ENCODE measurements at regions not wholly inside any gene's neighbourhood (a gene's known extent, or its start where the extent isn't known, plus 50 kb on each side); places are given as distances from the start of the nearest gene placed in this dataset.

- Histone ChIP-seq H3K4me3 (ENCODE audit: low read length, poor library complexity, severe bottlenecking) (no peak overlapping the region), H3K79me2 (ENCODE audit: insufficient read depth, low read length) (no peaks in the 10 kb centered on the region), H2AFZ (ENCODE audit: low read length) (no peak overlapping the region), H4K20me1 (ENCODE audit: insufficient read depth, low read length, poor library complexity, severe bottlenecking) (no peaks in the 10 kb centered on the region), H3K4me1 (ENCODE audit: insufficient read depth, low read length, poor library complexity, severe bottlenecking) (no peaks in the 10 kb centered on the region), H3K36me3 (ENCODE audit: insufficient read depth, low read length) (no peaks in the 10 kb centered on the region), H3K9ac (ENCODE audit: low read depth, low read length, poor library complexity, severe bottlenecking) (no peak overlapping the region), H3F3A (ENCODE audit: low read depth) (no peaks in the 10 kb centered on the region), H3K4me2 (ENCODE audit: low read depth, low read length, poor library complexity, severe bottlenecking) (no peak overlapping the region), H3K27me3 (ENCODE audit: insufficient read depth, low read length, poor library complexity, severe bottlenecking) (no peaks in the 10 kb centered on the region), H3K9me3 (ENCODE audit: insufficient read depth, low read depth, low read length) (no peaks in the 10 kb centered on the region), H3K9me2 (replicated peaks; ENCODE audit: low read depth, low read length) (no peaks in the 10 kb centered on the region)
- TF ChIP-seq EZH2phosphoT487 (IDR thresholded peaks at IDR 0.05; ENCODE audit: borderline replicate concordance) = no peak
- TF ChIP-seq, protein P1, sequence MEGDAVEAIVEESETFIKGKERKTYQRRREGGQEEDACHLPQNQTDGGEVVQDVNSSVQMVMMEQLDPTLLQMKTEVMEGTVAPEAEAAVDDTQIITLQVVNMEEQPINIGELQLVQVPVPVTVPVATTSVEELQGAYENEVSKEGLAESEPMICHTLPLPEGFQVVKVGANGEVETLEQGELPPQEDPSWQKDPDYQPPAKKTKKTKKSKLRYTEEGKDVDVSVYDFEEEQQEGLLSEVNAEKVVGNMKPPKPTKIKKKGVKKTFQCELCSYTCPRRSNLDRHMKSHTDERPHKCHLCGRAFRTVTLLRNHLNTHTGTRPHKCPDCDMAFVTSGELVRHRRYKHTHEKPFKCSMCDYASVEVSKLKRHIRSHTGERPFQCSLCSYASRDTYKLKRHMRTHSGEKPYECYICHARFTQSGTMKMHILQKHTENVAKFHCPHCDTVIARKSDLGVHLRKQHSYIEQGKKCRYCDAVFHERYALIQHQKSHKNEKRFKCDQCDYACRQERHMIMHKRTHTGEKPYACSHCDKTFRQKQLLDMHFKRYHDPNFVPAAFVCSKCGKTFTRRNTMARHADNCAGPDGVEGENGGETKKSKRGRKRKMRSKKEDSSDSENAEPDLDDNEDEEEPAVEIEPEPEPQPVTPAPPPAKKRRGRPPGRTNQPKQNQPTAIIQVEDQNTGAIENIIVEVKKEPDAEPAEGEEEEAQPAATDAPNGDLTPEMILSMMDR (conservative IDR thresholded peaks at IDR 0.05; ENCODE audit: low read length) = no peak
Observed at GRCh38 chr1:47593013-47593568, 155.2 kb downstream of the FOXD2 start.

DNA sequence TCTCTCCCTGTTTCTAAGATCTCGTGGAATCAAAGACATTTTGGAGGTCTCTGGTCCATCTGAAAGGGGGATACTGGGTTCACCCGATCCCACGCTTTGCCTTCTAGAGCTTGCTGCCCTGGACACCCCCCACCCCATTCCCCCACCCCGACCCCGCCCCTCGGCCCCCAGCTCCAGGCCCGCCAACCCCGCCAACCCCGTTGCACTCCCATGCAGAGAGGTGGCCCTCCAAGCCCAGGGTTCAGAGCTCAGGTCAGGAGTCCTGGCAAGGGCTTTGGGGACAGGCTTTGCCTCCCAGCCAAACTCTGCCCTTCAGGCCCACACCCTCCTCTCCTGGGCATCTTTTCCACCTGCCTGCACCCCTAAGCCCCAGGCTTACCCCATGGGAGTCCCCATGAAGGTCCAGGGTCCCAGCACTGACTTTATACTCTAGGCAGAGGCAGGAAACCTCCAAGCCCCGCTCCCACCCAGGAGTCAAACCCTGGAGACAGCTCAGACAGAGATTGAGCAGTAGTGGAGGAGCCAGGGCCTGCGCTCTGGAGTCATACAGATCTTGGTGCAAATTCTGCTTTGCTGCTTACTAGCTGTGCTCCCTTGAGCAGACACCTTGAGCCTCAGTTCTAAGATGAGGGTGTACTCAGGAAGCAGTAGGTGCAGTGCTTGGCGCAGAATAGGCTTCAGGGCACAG is 155.9 kb downstream of the FOXD2 start:
- no peaks in the 10 kb centered on the region for H3K36me3 ChIP-seq (ENCODE audit: insufficient read depth, low read length)
- H3K4me1 ChIP-seq (ENCODE audit: insufficient read depth, low read length, poor library complexity, severe bottlenecking) = no peaks in the 10 kb centered on the region
- H3K79me2 ChIP-seq (ENCODE audit: insufficient read depth, low read length) = no peaks in the 10 kb centered on the region
- H3K4me2 ChIP-seq (ENCODE audit: low read depth, low read length, poor library complexity, severe bottlenecking) = no peak overlapping the region
- H3K9me3 ChIP-seq (ENCODE audit: insufficient read depth, low read depth, low read length) = no peaks in the 10 kb centered on the region
- no peaks in the 10 kb centered on the region for H4K20me1 ChIP-seq (ENCODE audit: insufficient read depth, low read length, poor library complexity, severe bottlenecking)
- no peak overlapping the region for H2AFZ ChIP-seq (ENCODE audit: low read length)
- no peaks in the 10 kb centered on the region for H3F3A ChIP-seq (ENCODE audit: low read depth)
- no peaks in the 10 kb centered on the region for H3K27me3 ChIP-seq (ENCODE audit: insufficient read depth, low read length, poor library complexity, severe bottlenecking)
- H3K4me3 ChIP-seq (ENCODE audit: low read length, poor library complexity, severe bottlenecking) = no peak overlapping the region
- no peaks in the 10 kb centered on the region for H3K9me2 ChIP-seq (replicated peaks; ENCODE audit: low read depth, low read length)
- no peak overlapping the region for H3K9ac ChIP-seq (ENCODE audit: low read depth, low read length, poor library complexity, severe bottlenecking)
- TF ChIP-seq, protein P1 (conservative IDR thresholded peaks at IDR 0.05; ENCODE audit: low read length) = no peak
- TF ChIP-seq EZH2phosphoT487 (IDR thresholded peaks at IDR 0.05; ENCODE audit: borderline replicate concordance) = no peak

DNA sequence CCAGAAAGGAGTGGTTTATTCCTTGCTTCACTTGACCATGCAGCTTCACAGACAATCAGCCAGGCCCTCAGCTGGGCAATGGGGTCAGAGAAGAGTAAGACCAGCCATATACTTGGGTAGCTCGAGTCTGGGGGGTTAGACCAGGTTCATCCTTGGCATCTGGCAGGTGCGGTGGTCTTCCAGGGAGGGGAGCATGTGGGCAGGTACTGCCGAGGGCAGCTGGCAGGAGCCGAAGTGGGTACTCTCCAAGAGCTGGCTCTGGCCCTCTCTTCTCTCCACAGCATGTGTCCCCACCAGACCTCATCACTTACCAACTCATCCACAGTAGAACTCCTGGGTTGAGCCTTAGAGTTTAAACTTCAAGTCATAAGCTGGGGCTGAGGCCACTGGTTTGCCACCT is 156.8 kb downstream of the FOXD2 start:
- TF ChIP-seq, protein P1 (conservative IDR thresholded peaks at IDR 0.05; ENCODE audit: low read length) = no peak
- TF ChIP-seq EZH2phosphoT487 (IDR thresholded peaks at IDR 0.05; ENCODE audit: borderline replicate concordance) = no peak
- H3K4me1 ChIP-seq (ENCODE audit: insufficient read depth, low read length, poor library complexity, severe bottlenecking) = no peaks in the 10 kb centered on the region
- no peaks in the 10 kb centered on the region for H3K27me3 ChIP-seq (ENCODE audit: insufficient read depth, low read length, poor library complexity, severe bottlenecking)
- no peaks in the 10 kb centered on the region for H3K36me3 ChIP-seq (ENCODE audit: insufficient read depth, low read length)
- H3K9ac ChIP-seq (ENCODE audit: low read depth, low read length, poor library complexity, severe bottlenecking) = no peak overlapping the region
- no peaks in the 10 kb centered on the region for H3K79me2 ChIP-seq (ENCODE audit: insufficient read depth, low read length)
- H3K4me2 ChIP-seq (ENCODE audit: low read depth, low read length, poor library complexity, severe bottlenecking) = no peak overlapping the region
- no peak overlapping the region for H2AFZ ChIP-seq (ENCODE audit: low read length)
- H3K9me2 ChIP-seq (replicated peaks; ENCODE audit: low read depth, low read length) = no peaks in the 10 kb centered on the region
- no peak overlapping the region for H3K4me3 ChIP-seq (ENCODE audit: low read length, poor library complexity, severe bottlenecking)
- H4K20me1 ChIP-seq (ENCODE audit: insufficient read depth, low read length, poor library complexity, severe bottlenecking) = no peaks in the 10 kb centered on the region
- H3F3A ChIP-seq (ENCODE audit: low read depth) = no peaks in the 10 kb centered on the region
- no peaks in the 10 kb centered on the region for H3K9me3 ChIP-seq (ENCODE audit: insufficient read depth, low read depth, low read length)

All from Loucy (cell line).